ENCODE measurements at regions not wholly inside any gene's neighbourhood (a gene's known extent, or its start where the extent isn't known, plus 50 kb on each side); places are given as distances from the start of the nearest gene placed in this dataset.

DNA sequence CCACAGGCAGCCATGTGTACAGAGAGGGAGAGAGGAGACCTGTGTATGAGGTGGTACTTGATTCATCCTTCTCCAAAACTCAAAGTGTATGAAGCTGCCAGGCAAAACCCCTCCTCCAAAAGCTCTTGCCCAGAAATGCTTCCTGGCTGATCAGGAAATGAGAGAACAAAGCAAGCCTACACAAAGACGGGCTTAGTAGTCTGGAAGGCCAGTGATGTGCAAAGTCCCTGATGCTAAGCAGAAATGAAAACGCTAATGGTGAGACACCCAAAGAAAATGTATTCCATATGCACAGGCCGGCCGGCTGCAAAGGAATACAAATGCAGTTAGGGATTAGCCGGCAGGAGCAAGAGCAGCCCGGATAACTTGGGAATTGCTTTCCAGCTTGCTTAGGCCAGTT, 234.9 kb upstream of the CADM1 start:
- TF ChIP-seq, protein P1, sequence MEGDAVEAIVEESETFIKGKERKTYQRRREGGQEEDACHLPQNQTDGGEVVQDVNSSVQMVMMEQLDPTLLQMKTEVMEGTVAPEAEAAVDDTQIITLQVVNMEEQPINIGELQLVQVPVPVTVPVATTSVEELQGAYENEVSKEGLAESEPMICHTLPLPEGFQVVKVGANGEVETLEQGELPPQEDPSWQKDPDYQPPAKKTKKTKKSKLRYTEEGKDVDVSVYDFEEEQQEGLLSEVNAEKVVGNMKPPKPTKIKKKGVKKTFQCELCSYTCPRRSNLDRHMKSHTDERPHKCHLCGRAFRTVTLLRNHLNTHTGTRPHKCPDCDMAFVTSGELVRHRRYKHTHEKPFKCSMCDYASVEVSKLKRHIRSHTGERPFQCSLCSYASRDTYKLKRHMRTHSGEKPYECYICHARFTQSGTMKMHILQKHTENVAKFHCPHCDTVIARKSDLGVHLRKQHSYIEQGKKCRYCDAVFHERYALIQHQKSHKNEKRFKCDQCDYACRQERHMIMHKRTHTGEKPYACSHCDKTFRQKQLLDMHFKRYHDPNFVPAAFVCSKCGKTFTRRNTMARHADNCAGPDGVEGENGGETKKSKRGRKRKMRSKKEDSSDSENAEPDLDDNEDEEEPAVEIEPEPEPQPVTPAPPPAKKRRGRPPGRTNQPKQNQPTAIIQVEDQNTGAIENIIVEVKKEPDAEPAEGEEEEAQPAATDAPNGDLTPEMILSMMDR (IDR thresholded peaks at IDR 0.05): no peak
- TF ChIP-seq POLR2A (IDR thresholded peaks at IDR 0.05): no peak
